ENCODE measurements at regions not wholly inside any gene's neighbourhood (a gene's known extent, or its start where the extent isn't known, plus 50 kb on each side); places are given as distances from the start of the nearest gene placed in this dataset.

DNA sequence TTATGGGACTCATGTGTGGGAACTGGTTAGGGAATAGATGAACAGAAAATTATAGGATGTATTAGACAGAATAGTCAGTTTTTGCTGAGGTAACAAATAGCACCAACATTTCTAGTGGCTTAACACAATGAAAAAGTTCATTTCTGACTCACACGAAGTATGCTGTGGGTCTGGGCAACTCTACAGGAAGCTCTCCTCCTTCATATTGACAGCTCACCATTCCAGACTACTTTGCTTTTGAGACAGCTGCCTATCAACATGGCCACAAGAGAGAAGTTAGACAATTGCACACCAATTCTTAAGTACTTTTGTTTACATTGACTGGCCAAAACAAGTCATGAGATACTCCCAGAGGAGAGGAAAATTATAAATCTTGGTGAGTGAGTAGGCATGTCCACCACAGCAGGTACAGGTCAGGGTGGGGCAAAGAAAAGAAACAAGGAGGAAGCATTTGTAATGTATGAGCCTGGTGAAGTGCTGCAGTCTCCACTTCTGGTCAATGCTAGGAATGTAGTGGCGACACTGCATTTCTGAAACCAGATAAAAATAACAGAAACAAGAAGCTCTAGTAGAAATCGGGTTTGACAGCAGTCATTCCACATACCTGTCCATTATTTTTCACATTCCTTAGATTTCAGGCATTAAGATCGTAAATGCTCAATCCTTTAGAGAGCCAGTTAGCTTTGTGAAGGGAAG is 141.6 kb downstream of the ICOS start:
- Histone ChIP-seq H3K27ac (ENCODE audit: low read depth, low read length) (no peak overlapping the region), H3K79me2 (ENCODE audit: insufficient read depth, low read length) (no peaks in the 10 kb centered on the region), H4K20me1 (ENCODE audit: insufficient read depth) (no peaks in the 10 kb centered on the region; the same call in 1 of the 2 replicates), H3K9me3 (ENCODE audit: control insufficient read depth in 1 of 2, insufficient read depth in 1 of 2, low read depth in 1 of 2, low read length in 2 of 2) (no peaks in the 10 kb centered on the region), H3K9me2 (ENCODE audit: insufficient read depth) (no peaks in the 10 kb centered on the region), H3K4me2 (ENCODE audit: low read length) (no peak overlapping the region), H2AFZ (ENCODE audit: low read depth, low read length, poor library complexity, severe bottlenecking) (no peak overlapping the region), H3K4me1 (ENCODE audit: control insufficient read depth in 1 of 2, insufficient read depth in 2 of 2, low read length in 2 of 2) (no peaks in the 10 kb centered on the region), H3K36me3 (ENCODE audit: control insufficient read depth in 1 of 2, insufficient read depth in 2 of 2, low read length in 2 of 2) (no peaks in the 10 kb centered on the region), H3K4me3 (replicated peaks in 1 of 2; ENCODE audit: low read depth in 1 of 2, low read length in 2 of 2) (no peak overlapping the region), H3K27me3 (ENCODE audit: insufficient read depth, low read length) (peaks cover 7% of the 10 kb centered on the region; the same call in 1 of the 2 replicates), H3K9ac (ENCODE audit: low read length) (no peak overlapping the region)
- no peak for ATAC-seq
- RAD21 ChIA-PET (ENCODE audit: low non-redundant PET in 1 of 2, low total read pairs in 2 of 2, uncharacterized antibody in 2 of 2, unreplicated experiment in 2 of 2) = no interaction called here
- DNase-seq (ENCODE audit: low read depth, low spot score) = no peak
- POLR2A ChIA-PET = no interaction called here
- TF ChIP-seq RAD21 (IDR thresholded peaks at IDR 0.05; ENCODE audit: low read depth) = no peak
- TF ChIP-seq ELF1 (IDR thresholded peaks at IDR 0.05; ENCODE audit: borderline replicate concordance, low read depth) = no peak
- TF ChIP-seq, protein P1, sequence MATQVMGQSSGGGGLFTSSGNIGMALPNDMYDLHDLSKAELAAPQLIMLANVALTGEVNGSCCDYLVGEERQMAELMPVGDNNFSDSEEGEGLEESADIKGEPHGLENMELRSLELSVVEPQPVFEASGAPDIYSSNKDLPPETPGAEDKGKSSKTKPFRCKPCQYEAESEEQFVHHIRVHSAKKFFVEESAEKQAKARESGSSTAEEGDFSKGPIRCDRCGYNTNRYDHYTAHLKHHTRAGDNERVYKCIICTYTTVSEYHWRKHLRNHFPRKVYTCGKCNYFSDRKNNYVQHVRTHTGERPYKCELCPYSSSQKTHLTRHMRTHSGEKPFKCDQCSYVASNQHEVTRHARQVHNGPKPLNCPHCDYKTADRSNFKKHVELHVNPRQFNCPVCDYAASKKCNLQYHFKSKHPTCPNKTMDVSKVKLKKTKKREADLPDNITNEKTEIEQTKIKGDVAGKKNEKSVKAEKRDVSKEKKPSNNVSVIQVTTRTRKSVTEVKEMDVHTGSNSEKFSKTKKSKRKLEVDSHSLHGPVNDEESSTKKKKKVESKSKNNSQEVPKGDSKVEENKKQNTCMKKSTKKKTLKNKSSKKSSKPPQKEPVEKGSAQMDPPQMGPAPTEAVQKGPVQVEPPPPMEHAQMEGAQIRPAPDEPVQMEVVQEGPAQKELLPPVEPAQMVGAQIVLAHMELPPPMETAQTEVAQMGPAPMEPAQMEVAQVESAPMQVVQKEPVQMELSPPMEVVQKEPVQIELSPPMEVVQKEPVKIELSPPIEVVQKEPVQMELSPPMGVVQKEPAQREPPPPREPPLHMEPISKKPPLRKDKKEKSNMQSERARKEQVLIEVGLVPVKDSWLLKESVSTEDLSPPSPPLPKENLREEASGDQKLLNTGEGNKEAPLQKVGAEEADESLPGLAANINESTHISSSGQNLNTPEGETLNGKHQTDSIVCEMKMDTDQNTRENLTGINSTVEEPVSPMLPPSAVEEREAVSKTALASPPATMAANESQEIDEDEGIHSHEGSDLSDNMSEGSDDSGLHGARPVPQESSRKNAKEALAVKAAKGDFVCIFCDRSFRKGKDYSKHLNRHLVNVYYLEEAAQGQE (IDR thresholded peaks at IDR 0.05; ENCODE audit: low read depth) = no peak
- TF ChIP-seq EZH2phosphoT487 (IDR thresholded peaks at IDR 0.05; ENCODE audit: borderline replicate concordance) = no peak
- intact Hi-C loops (cut with micrococcal nuclease) = no loop called here
- no TSS peak for BruUV-seq (replicated peaks)
- CTCF ChIA-PET = no interaction called here
